ENCODE measurements at regions not wholly inside any gene's neighbourhood (a gene's known extent, or its start where the extent isn't known, plus 50 kb on each side); places are given as distances from the start of the nearest gene placed in this dataset.

- H3K27ac ChIP-seq (ENCODE audit: low read depth, low read length), result no peak overlapping the region
- H3K27me3 ChIP-seq (ENCODE audit: control insufficient read depth, insufficient read depth, low read length), result no peaks in the 10 kb centered on the region
- no peak for TF ChIP-seq CTCF (IDR thresholded peaks at IDR 0.05; ENCODE audit: low read depth, low read length)
- H3K9me3 ChIP-seq (ENCODE audit: control insufficient read depth, insufficient read depth, low read length), result no peaks in the 10 kb centered on the region
- no peak for DNase-seq (ENCODE audit: low read depth, low spot score)
- no peak overlapping the region for H3K4me3 ChIP-seq (ENCODE audit: low read depth, low read length)
- ChIA-PET POLR2A (no interaction called here), CTCF (no interaction called here)
Measured at GRCh38 chr1:58989845-58990244, 206.0 kb upstream of the JUN start.

GRCh38 chr1:58991305-58991704 lies 207.5 kb upstream of the JUN start:
- no peak for DNase-seq (ENCODE audit: low read depth, low spot score)
- no peaks in the 10 kb centered on the region for H3K9me3 ChIP-seq (ENCODE audit: control insufficient read depth, insufficient read depth, low read length)
- ChIA-PET POLR2A (no interaction called here), CTCF (no interaction called here)
- H3K27ac ChIP-seq (ENCODE audit: low read depth, low read length), result no peak overlapping the region
- H3K27me3 ChIP-seq (ENCODE audit: control insufficient read depth, insufficient read depth, low read length), result no peaks in the 10 kb centered on the region
- no peak overlapping the region for H3K4me3 ChIP-seq (ENCODE audit: low read depth, low read length)
- no peak for TF ChIP-seq CTCF (IDR thresholded peaks at IDR 0.05; ENCODE audit: low read depth, low read length)

GRCh38 chr1:58992643-58993042 lies 208.8 kb upstream of the JUN start:
- Histone ChIP-seq H3K27me3 (ENCODE audit: control insufficient read depth, insufficient read depth, low read length) (no peaks in the 10 kb centered on the region), H3K4me3 (ENCODE audit: low read depth, low read length) (no peak overlapping the region), H3K27ac (ENCODE audit: low read depth, low read length) (no peak overlapping the region), H3K9me3 (ENCODE audit: control insufficient read depth, insufficient read depth, low read length) (no peaks in the 10 kb centered on the region)
- POLR2A ChIA-PET, result no interaction called here
- no peak for TF ChIP-seq CTCF (IDR thresholded peaks at IDR 0.05; ENCODE audit: low read depth, low read length)
- DNase-seq (ENCODE audit: low read depth, low spot score), result no peak
- CTCF ChIA-PET, result no interaction called here

- H3K9me3 ChIP-seq (ENCODE audit: control insufficient read depth, insufficient read depth, low read length), result no peaks in the 10 kb centered on the region
- TF ChIP-seq CTCF (IDR thresholded peaks at IDR 0.05; ENCODE audit: low read depth, low read length), result no peak
- no peak overlapping the region for H3K4me3 ChIP-seq (ENCODE audit: low read depth, low read length)
- ChIA-PET POLR2A (no interaction called here), CTCF (no interaction called here)
- DNase-seq (ENCODE audit: low read depth, low spot score), result no peak
- no peaks in the 10 kb centered on the region for H3K27me3 ChIP-seq (ENCODE audit: control insufficient read depth, insufficient read depth, low read length)
- H3K27ac ChIP-seq (ENCODE audit: low read depth, low read length), result no peak overlapping the region
Measured at GRCh38 chr1:58993403-58993802, 209.6 kb upstream of the JUN start.

- TF ChIP-seq CTCF (IDR thresholded peaks at IDR 0.05; ENCODE audit: low read depth, low read length), result no peak
- Histone ChIP-seq H3K4me3 (ENCODE audit: low read depth, low read length) (no peak overlapping the region), H3K27me3 (ENCODE audit: control insufficient read depth, insufficient read depth, low read length) (no peaks in the 10 kb centered on the region), H3K27ac (ENCODE audit: low read depth, low read length) (no peak overlapping the region), H3K9me3 (ENCODE audit: control insufficient read depth, insufficient read depth, low read length) (no peaks in the 10 kb centered on the region)
- ChIA-PET POLR2A (no interaction called here), CTCF (no interaction called here)
- no peak for DNase-seq (ENCODE audit: low read depth, low spot score)
Measured at GRCh38 chr1:58994664-58995063, 210.8 kb upstream of the JUN start.

All from AG04450 (cell line).